ENCODE measurements at regions not wholly inside any gene's neighbourhood (a gene's known extent, or its start where the extent isn't known, plus 50 kb on each side); places are given as distances from the start of the nearest gene placed in this dataset.

- TF ChIP-seq POLR2AphosphoS5 (IDR thresholded peaks at IDR 0.05; ENCODE audit: low read depth, low read length), result no peak
- no peak for TF ChIP-seq TAF1 (IDR thresholded peaks at IDR 0.05; ENCODE audit: borderline replicate concordance, low read depth, low read length)
Measured at GRCh38 chr3:109643590-109643989, 306.2 kb upstream of the DPPA4 start.

Measured in GM12892 (cell line).